NCI-H345 (cell line): ENCODE measurements at regions not wholly inside any gene's neighbourhood (a gene's known extent, or its start where the extent isn't known, plus 50 kb on each side); places are given as distances from the start of the nearest gene placed in this dataset.

Experiments
- DNase-seq: peaks from one replicate; lab custom pipeline; 2025; lab: John Stamatoyannopoulos, UW

DNA sequence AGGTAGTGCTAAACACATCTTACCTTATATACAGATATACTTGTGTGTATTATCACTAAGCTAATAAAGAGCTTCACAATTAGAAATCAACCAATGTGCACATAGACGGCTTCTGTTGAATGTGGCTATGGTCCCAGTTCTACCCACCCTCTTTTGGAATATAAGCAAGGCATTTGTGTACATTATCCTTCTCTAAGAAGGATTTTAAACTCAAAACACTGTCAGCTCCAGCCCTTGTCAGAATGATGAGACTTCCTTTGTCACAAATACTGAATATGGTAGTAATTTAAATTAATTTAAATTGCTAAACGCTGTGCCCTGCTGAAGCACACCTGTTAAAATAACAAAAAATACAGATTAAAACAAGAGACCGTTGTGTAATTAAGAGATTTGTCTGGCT is 107.9 kb upstream of the GRAMD2B start:
- no peak for DNase-seq

GRCh38 chr5:126332326-126332725 is 90.9 kb upstream of the GRAMD2B start:
- no peak for DNase-seq

- DNase-seq: peak; percentile 58
These were observed 88.4 kb upstream of the GRAMD2B start for GRCh38 chr5:126334760-126335159.

DNA sequence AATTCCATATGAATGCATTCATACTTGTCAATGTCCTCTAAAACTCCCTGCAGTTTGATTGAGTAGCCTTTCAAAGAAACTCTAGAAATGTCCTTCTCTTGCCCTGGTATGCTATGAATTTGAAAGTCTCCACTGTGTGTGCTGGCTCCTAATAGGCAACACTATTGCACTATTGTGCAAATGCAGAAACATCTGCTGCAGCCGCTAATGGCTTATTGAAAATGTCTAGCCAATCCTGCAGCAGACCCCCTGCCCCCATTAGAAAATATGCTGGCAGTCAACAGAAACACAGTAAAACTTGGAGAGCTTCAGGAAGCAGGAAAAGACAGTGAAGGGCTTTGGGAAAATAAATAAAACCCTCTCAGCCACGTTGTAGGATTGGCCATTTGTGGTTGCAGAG is 87.3 kb upstream of the GRAMD2B start:
- no peak for DNase-seq

DNA sequence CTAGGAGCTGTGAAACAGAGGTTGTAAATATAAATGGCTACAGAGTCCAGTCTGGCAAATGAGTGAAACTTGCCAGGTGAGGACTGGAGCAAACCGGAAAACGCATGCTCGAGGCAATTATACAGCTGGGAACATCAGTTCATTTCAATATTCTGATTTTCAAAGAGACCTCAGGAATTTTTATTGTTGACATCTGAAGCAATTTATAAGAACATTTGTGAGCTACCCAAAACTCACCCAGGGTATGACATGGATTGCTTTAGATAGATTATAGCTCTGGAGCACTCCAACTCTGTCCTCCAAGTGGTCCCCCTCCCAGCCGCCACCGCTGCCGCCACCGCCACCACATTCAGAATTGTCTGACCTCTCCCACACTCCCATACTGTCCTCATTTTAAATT is 84.6 kb upstream of the GRAMD2B start:
- no peak for DNase-seq

DNA sequence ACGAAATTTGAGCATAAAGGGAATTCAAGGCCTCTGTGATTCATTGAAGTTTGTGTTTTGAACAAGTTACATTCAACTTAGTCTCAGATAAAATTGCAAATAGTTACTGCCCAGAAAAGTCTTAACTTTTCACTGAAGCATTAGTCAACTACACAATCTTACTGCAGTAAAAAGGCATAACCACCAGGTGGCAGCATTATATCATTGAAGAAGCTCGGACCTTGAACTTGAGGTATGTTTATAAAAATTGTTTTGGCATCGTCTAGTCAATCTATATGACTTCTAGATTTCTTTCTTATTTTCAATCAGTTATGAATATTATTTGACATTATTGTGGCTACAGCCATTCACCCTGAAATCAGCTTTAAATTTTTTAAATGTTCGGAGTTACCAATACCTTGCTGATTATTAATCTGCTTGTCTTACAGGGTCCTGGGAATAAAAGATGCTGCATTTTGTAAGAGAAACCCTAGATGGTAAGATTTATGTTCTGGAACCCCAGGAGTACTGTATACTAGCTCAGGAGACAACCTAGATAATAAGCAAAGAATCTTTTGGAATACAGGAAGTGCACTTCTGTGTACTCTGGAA is 83.9 kb upstream of the GRAMD2B start:
- peak; percentile 69 for DNase-seq

- DNase-seq: no peak
These were observed 81.1 kb upstream of the GRAMD2B start for GRCh38 chr5:126341906-126342630.

GRCh38 chr5:126348855-126349635 is 74.2 kb upstream of the GRAMD2B start:
- DNase-seq: peak; percentile 70

GRCh38 chr5:126351153-126351552 is 72.1 kb upstream of the GRAMD2B start:
- DNase-seq: no peak

- peak; percentile 41 for DNase-seq
These were observed 69.0 kb upstream of the GRAMD2B start for GRCh38 chr5:126354012-126354857.

DNA sequence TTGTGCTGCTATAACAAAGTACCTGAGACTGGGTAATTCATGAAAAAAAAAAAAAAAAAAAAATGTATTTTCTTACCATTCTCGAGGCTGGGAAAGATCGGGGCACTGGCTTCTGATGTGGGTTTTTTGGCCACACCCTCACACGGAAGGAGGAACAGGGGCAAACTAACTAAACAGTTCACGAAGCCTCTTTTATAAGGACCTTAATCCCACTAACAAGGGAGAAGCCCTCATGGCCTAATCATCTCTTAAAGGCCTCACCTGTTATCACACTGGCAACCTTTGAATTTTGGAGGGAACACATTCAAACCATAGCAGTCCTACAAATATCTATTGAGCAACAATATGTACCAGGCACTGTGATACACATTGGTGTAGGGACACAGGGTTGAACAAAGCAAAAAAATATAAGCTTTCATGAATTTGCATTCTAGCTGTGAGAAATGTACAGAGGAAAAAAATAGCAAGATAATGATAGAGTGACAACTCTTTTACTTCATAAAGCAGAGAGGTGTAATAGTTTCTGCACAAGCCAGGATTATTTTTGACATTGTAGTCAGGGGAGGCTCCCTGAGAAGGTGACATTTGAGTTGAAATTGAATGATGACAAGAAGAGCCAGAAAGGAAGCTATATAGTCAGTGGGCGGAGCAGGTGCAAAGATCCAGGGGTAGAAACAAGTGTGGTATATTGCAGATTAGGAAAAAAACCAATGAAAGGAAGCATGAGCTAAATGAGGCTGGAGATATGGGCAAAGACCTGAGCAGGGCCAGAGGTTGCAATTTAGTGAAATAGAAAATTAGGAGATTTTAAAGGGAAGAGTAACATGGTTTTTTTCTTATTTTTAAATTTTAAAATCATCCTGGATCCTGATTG is 68.1 kb upstream of the GRAMD2B start:
- no peak for DNase-seq

DNA sequence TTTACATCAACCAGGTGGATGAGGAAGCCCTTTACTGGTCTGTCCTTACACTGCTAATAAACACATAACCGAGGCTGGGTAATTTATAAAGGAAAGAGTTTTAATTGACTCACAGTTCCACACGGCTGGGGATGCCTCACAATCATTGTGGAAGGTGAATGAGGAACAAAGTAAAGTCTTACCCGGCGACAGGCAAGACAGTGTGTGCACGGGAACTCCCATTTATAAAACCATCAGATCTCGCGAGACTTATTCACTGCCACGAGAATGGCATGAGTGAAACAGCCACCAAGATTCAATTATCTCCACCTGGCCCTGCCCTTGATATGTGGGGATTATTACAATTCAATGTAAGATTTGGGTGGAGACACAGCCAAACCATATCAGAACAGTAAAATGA is 67.3 kb upstream of the GRAMD2B start:
- DNase-seq: no peak

DNA sequence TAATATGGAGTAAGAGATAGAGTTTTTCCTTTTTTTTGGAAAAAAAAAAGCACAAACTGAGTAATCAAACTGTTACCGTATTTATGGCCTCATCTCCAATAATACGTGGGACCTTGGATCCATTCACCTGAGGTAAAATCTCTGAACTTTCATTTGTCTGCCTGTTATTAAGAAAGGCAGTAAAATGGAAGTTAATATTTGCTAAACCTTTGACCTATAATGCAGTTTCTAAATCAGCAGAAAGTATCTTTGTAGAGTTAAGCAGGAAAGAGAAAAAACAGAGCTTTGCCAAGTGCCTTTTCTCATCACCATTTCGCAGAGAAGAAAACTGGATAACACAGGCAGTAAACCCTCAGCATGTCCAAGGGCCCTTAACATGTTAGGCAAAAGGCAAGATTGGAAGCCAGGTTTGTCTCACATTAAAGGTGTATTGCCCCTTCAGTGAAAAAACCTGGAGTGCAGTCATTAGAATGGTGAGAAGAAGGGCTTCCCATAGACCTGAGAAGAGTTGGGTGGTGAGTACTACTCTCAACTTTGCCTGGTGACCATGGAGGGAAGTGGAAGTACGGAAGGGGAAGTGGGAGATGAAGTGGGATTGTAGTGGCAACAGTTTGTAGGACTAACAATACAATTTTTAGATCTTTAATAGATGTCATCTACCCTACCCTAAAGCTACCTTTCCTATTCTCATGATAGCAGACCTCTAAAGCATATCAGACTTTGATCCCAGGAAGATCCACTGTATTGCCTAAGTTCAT is 65.4 kb upstream of the GRAMD2B start:
- DNase-seq: no peak

DNA sequence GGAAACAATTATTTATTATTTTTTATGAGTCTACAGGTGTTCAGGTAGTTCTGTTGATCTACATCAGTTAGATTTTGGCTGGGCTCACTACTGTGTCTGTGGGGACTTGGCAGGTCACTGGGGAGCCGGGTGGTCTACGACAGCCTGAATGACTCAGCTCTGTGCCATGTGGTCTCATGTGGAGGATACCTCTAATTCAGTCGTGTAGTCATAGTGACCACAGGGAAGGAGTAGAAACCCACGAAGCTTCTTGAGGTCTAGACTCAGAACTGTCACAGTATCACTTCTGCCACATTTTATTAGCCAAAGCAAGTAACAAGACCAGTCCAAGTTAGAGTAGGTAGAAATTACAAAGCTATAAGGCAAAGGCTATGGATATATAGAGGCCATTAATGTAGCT is 64.7 kb upstream of the GRAMD2B start:
- no peak for DNase-seq

GRCh38 chr5:126359884-126360283 is 63.3 kb upstream of the GRAMD2B start:
- no peak for DNase-seq

- no peak for DNase-seq
These were observed 62.7 kb upstream of the GRAMD2B start for GRCh38 chr5:126360467-126360866.

DNA sequence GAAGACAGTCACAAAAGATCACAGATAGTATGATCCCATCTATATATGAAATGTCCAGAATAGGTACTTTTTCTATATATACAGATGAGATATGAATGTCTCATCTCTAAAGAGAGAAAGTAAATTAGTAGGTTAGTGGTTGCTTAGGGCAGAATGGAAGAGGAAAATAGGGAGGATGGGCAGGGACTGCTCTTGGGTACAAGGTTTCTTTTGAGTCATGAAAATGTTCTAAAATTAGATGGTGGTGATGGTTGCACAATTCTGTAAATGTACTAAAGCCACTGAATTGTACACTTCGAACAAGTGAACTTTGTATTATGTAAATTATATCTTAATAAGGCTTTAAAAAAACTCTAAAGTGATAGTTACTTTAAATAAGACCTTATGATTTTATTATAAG is 59.6 kb upstream of the GRAMD2B start:
- DNase-seq: no peak

GRCh38 chr5:126364206-126364902 is 58.9 kb upstream of the GRAMD2B start:
- DNase-seq: no peak

- DNase-seq: no peak
These were observed 57.6 kb upstream of the GRAMD2B start for GRCh38 chr5:126365446-126366198.
